Myocyte (in vitro differentiated cells): ENCODE measurements at regions not wholly inside any gene's neighbourhood (a gene's known extent, or its start where the extent isn't known, plus 50 kb on each side); places are given as distances from the start of the nearest gene placed in this dataset.

ENCODE experiments used
- DNase-seq: peaks from one replicate; pipeline ENCODE4 v3.0.0-alpha.2; 2012; ENCODE audit warnings: low read depth

- DNase-seq, result no peak
Measured at GRCh38 chr17:79424471-79425185, 186.2 kb downstream of the RBFOX3 start.

- DNase-seq, result no peak
Measured at GRCh38 chr17:79423811-79424465, 186.9 kb downstream of the RBFOX3 start.

GRCh38 chr17:79422236-79422635 lies 188.6 kb downstream of the RBFOX3 start:
- no peak for DNase-seq

GRCh38 chr17:79420318-79421243 lies 190.3 kb downstream of the RBFOX3 start:
- DNase-seq, result peak; percentile 3

- no peak for DNase-seq
Measured at GRCh38 chr17:79417476-79417988, 193.3 kb downstream of the RBFOX3 start.

GRCh38 chr17:79415909-79416308 lies 194.9 kb downstream of the RBFOX3 start:
- no peak for DNase-seq

- DNase-seq, result no peak
Measured at GRCh38 chr17:79415365-79415764, 195.5 kb downstream of the RBFOX3 start.

GRCh38 chr17:79414793-79415211 lies 196.0 kb downstream of the RBFOX3 start:
- no peak for DNase-seq

- DNase-seq, result no peak
Measured at GRCh38 chr17:79414063-79414792, 196.6 kb downstream of the RBFOX3 start.

GRCh38 chr17:79413611-79414010 lies 197.2 kb downstream of the RBFOX3 start:
- no peak for DNase-seq

- DNase-seq, result no peak
Measured at GRCh38 chr17:79412886-79413390, 197.9 kb downstream of the RBFOX3 start.

GRCh38 chr17:79412110-79412509 lies 198.7 kb downstream of the RBFOX3 start:
- no peak for DNase-seq

GRCh38 chr17:79411419-79411818 lies 199.4 kb downstream of the RBFOX3 start:
- DNase-seq, result no peak

- DNase-seq, result no peak
Measured at GRCh38 chr17:79410681-79411080, 200.2 kb downstream of the RBFOX3 start.

- DNase-seq, result no peak
Measured at GRCh38 chr17:79408251-79408650, 202.6 kb downstream of the RBFOX3 start.

- no peak for DNase-seq
Measured at GRCh38 chr17:79407385-79407784, 203.5 kb downstream of the RBFOX3 start.

- DNase-seq, result no peak
Measured at GRCh38 chr17:79406316-79406715, 204.5 kb downstream of the RBFOX3 start.

- no peak for DNase-seq
Measured at GRCh38 chr17:79405823-79406222, 205.0 kb downstream of the RBFOX3 start.

- no peak for DNase-seq
Measured at GRCh38 chr17:79404136-79404911, 206.5 kb downstream of the RBFOX3 start.
